ENCODE measurements at regions not wholly inside any gene's neighbourhood (a gene's known extent, or its start where the extent isn't known, plus 50 kb on each side); places are given as distances from the start of the nearest gene placed in this dataset.

DNA sequence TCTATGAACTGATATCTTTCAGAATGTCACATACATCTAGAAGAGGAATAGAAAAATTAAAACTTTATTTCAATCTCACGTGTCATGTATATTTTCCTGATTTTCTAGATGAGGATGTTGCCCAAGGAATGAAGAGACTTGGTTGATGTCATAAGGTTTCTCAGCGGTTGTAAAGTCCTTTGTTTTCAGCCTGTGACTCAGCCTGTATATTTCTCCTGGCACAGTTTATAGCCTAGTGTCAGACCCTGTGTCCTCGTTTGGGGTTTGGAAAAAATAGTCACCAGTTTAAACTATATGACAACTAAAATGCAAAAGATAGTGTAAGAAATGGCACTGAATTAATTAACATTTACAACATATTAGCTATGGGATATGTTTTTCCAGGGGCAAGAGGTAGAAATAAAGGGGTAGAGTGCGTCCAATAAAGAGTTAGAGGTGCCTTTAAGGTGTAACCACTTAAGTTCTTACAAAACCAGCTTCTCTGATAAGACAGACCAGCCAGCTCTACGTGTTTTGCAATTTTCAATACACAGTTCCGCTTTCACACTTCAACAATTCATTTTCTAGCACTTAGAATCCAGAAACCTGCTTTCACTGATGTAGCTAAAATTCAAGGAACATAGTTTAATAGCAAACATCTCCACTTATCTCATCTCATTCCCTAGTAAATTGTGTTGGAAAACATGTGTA lies 1432.6 kb upstream of the TENM4 start:
- BruUV-seq (replicated peaks), result no TSS peak
- POLR2A ChIA-PET, result no interaction called here

More for the DNA sequence above, 1432.6 kb upstream of the TENM4 start:
- Histone ChIP-seq H3K9ac (ENCODE audit: control insufficient read depth, insufficient read depth, low read length) (no peak overlapping the region), H2AFZ (ENCODE audit: control insufficient read depth, low read depth, low read length) (no peak overlapping the region), H3K79me2 (ENCODE audit: control insufficient read depth, insufficient read depth, low read length) (no peaks in the 10 kb centered on the region), H3K9me3 (replicated peaks; ENCODE audit: control insufficient read depth, insufficient read depth, low read length) (no peaks in the 10 kb centered on the region), H3K36me3 (ENCODE audit: control insufficient read depth in 2 of 2, insufficient read depth in 2 of 2, low read length in 1 of 2) (no peaks in the 10 kb centered on the region), H4K20me1 (ENCODE audit: control insufficient read depth, insufficient read depth) (no peaks in the 10 kb centered on the region), H3K4me1 (ENCODE audit: control insufficient read depth, insufficient read depth, low read length) (no peaks in the 10 kb centered on the region; the same call in 1 of the 2 replicates), H3K27ac (ENCODE audit: control insufficient read depth, insufficient read depth) (no peak overlapping the region), H3K27me3 (replicated peaks in 1 of 2; ENCODE audit: control insufficient read depth in 2 of 2, insufficient read depth in 2 of 2, low read length in 1 of 2) (no peaks in the 10 kb centered on the region; a peak in 1 of 4 replicates), H3K4me2 (ENCODE audit: control insufficient read depth, insufficient read depth) (peak overlapping the region; percentile 56), H3K4me3 (no peak overlapping the region)
- in situ Hi-C loops (cut with MboI), result no loop called here
- ATAC-seq (peak; percentile 94), DNase-seq (ENCODE audit: low read depth, low spot score) (peak; percentile 7), FAIRE-seq (peak; percentile 88)
- ChIA-PET SMC1A (ENCODE audit: uncharacterized antibody, unreplicated experiment) (interaction anchor here (1.0 to 4.0 kb wide), 12 partner anchors 9 to 145 kb away, joined by 3 to 17 read pairs (median 5); no protein-coding TSS in a partner anchor), RAD21 (ENCODE audit: unreplicated experiment) (interaction anchor here (0.7 kb wide), 1 partner anchor 56 kb away, joined by 3 read pairs; no protein-coding TSS in a partner anchor), CTCF (interaction anchor here (0.7 kb wide), 1 partner anchor 10 kb away, joined by 4 read pairs; no protein-coding TSS in a partner anchor)
- no peak for TF ChIP-seq GATAD2B (conservative IDR thresholded peaks at IDR 0.05; ENCODE audit: low read depth)
- TF ChIP-seq, protein P1, sequence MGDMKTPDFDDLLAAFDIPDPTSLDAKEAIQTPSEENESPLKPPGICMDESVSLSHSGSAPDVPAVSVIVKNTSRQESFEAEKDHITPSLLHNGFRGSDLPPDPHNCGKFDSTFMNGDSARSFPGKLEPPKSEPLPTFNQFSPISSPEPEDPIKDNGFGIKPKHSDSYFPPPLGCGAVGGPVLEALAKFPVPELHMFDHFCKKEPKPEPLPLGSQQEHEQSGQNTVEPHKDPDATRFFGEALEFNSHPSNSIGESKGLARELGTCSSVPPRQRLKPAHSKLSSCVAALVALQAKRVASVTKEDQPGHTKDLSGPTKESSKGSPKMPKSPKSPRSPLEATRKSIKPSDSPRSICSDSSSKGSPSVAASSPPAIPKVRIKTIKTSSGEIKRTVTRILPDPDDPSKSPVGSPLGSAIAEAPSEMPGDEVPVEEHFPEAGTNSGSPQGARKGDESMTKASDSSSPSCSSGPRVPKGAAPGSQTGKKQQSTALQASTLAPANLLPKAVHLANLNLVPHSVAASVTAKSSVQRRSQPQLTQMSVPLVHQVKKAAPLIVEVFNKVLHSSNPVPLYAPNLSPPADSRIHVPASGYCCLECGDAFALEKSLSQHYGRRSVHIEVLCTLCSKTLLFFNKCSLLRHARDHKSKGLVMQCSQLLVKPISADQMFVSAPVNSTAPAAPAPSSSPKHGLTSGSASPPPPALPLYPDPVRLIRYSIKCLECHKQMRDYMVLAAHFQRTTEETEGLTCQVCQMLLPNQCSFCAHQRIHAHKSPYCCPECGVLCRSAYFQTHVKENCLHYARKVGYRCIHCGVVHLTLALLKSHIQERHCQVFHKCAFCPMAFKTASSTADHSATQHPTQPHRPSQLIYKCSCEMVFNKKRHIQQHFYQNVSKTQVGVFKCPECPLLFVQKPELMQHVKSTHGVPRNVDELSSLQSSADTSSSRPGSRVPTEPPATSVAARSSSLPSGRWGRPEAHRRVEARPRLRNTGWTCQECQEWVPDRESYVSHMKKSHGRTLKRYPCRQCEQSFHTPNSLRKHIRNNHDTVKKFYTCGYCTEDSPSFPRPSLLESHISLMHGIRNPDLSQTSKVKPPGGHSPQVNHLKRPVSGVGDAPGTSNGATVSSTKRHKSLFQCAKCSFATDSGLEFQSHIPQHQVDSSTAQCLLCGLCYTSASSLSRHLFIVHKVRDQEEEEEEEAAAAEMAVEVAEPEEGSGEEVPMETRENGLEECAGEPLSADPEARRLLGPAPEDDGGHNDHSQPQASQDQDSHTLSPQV (IDR thresholded peaks at IDR 0.05), result no peak
- TF ChIP-seq SPI1 (IDR thresholded peaks at IDR 0.05; ENCODE audit: borderline replicate concordance, insufficient read depth, low read depth, low read length), result peak; percentile 83
- TF ChIP-seq SMAD1 (IDR thresholded peaks at IDR 0.05; ENCODE audit: low read depth, partially characterized antibody), result no peak
- no peak for TF ChIP-seq ASH2L (IDR thresholded peaks at IDR 0.05; ENCODE audit: borderline replicate concordance, low read depth)
- TF ChIP-seq, protein P2, sequence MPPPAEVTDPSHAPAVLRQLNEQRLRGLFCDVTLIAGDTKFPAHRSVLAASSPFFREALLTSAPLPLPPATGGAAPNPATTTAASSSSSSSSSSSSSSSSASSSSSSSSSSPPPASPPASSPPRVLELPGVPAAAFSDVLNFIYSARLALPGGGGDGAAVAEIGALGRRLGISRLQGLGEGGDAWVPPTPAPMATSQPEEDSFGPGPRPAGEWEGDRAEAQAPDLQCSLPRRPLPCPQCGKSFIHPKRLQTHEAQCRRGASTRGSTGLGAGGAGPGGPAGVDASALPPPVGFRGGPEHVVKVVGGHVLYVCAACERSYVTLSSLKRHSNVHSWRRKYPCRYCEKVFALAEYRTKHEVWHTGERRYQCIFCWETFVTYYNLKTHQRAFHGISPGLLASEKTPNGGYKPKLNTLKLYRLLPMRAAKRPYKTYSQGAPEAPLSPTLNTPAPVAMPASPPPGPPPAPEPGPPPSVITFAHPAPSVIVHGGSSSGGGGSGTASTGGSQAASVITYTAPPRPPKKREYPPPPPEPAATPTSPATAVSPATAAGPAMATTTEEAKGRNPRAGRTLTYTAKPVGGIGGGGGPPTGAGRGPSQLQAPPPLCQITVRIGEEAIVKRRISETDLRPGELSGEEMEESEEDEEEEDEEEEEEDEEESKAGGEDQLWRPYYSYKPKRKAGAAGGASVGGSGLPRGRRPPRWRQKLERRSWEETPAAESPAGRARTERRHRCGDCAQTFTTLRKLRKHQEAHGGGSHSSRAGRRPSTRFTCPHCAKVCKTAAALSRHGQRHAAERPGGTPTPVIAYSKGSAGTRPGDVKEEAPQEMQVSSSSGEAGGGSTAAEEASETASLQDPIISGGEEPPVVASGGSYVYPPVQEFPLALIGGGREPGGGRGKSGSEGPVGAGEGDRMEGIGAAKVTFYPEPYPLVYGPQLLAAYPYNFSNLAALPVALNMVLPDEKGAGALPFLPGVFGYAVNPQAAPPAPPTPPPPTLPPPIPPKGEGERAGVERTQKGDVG (CRISPR knock-in tag; IDR thresholded peaks at IDR 0.05), result no peak
- no peak for TF ChIP-seq SREBF1 (IDR thresholded peaks at IDR 0.05; ENCODE audit: low read length)
- no peak for TF ChIP-seq ESRRA (IDR thresholded peaks at IDR 0.05; ENCODE audit: low read length)
- no peak for TF ChIP-seq NRF1 (conservative IDR thresholded peaks at IDR 0.05; ENCODE audit: low read depth, low read length)
- TF ChIP-seq HDGF (IDR thresholded peaks at IDR 0.05), result no peak
- no peak for TF ChIP-seq BMI1 (IDR thresholded peaks at IDR 0.05; ENCODE audit: borderline replicate concordance)
- TF ChIP-seq FOXM1 (IDR thresholded peaks at IDR 0.05; ENCODE audit: low read depth, low read length), result no peak
- no peak for TF ChIP-seq ZNF622 (IDR thresholded peaks at IDR 0.05)
- TF ChIP-seq SRF (IDR thresholded peaks at IDR 0.05; ENCODE audit: low read depth in 2 of 2, low read length in 2 of 2), result no peak
- 0 out of 2 replicates have a peak, but pooled peaks have one; percentile 31 for TF ChIP-seq NFYB (IDR thresholded peaks at IDR 0.05; ENCODE audit: insufficient read depth, low read depth, low read length)
- no peak for TF ChIP-seq EZH2 (IDR thresholded peaks at IDR 0.05; ENCODE audit: borderline replicate concordance, control insufficient read depth, low read depth, low read length)
- 19% methylated on average over 6 of the region's 6 CpGs for WGBS (ENCODE audit: insufficient coverage, insufficient replicate concordance, low lambda C conversion rate, missing lambda C conversion rate)
- intact Hi-C loops (cut with micrococcal nuclease; ENCODE audit: unreplicated experiment), result no loop called here
